ENCODE measurements at regions not wholly inside any gene's neighbourhood (a gene's known extent, or its start where the extent isn't known, plus 50 kb on each side); places are given as distances from the start of the nearest gene placed in this dataset.

GRCh38 chr10:23568996-23569395 is 130.1 kb downstream of the OTUD1 start:
- no peaks in the 10 kb centered on the region for H3K79me2 ChIP-seq (ENCODE audit: low read length)

GRCh38 chr10:23571884-23572283 is 133.0 kb downstream of the OTUD1 start:
- Histone ChIP-seq H3K4me2 (ENCODE audit: low read length) (no peak overlapping the region), H3K9ac (ENCODE audit: low read length) (no peak overlapping the region), H3K4me3 (ENCODE audit: low read length) (no peak overlapping the region), H3K36me3 (ENCODE audit: low read depth, low read length) (no peaks in the 10 kb centered on the region), H3K27ac (ENCODE audit: low read length) (no peak overlapping the region), H3K79me2 (ENCODE audit: low read length) (no peaks in the 10 kb centered on the region), H3K27me3 (ENCODE audit: low read length) (peaks cover 13% of the 10 kb centered on the region), H3K4me1 (ENCODE audit: insufficient read depth, low read length) (no peaks in the 10 kb centered on the region), H4K20me1 (ENCODE audit: low read length) (no peaks in the 10 kb centered on the region), H3K9me2 (replicated peaks; ENCODE audit: low read length) (no peaks in the 10 kb centered on the region), H3K9me3 (ENCODE audit: low read length) (peaks cover 11% of the 10 kb centered on the region; the same call in 1 of the 2 replicates), H3F3A (ENCODE audit: low read length, unreplicated experiment) (no peaks in the 10 kb centered on the region), H2AFZ (ENCODE audit: low read length) (no peak overlapping the region)
- ATAC-seq (no peak), DNase-seq (no peak)
- BruUV-seq (replicated peaks): no TSS peak
- POLR2A ChIA-PET (ENCODE audit: unreplicated experiment): no interaction called here
- TF ChIP-seq CTCF (conservative IDR thresholded peaks at IDR 0.05; ENCODE audit: low read depth, low read length): no peak
- no peak for TF ChIP-seq EZH2 (IDR thresholded peaks at IDR 0.05; ENCODE audit: low read length, unreplicated experiment)
- TF ChIP-seq EZH2phosphoT487 (IDR thresholded peaks at IDR 0.05; ENCODE audit: borderline replicate concordance, low read length): no peak
- intact Hi-C loops (cut with micrococcal nuclease): no loop called here
- CTCF ChIA-PET: no interaction called here

More at GRCh38 chr10:23568996-23569395, 130.1 kb downstream of the OTUD1 start:
- ChIA-PET POLR2A (ENCODE audit: unreplicated experiment) (no interaction called here), CTCF (no interaction called here)
- H3K4me3 ChIP-seq (ENCODE audit: low read length): no peak overlapping the region
- H3K36me3 ChIP-seq (ENCODE audit: low read depth, low read length): no peaks in the 10 kb centered on the region
- H3K4me2 ChIP-seq (ENCODE audit: low read length): no peak overlapping the region
- BruUV-seq (replicated peaks): no TSS peak
- no peak overlapping the region for H3K9ac ChIP-seq (ENCODE audit: low read length)
- ATAC-seq (no peak), DNase-seq (no peak)
- TF ChIP-seq CTCF (conservative IDR thresholded peaks at IDR 0.05; ENCODE audit: low read depth, low read length) (no peak), EZH2phosphoT487 (IDR thresholded peaks at IDR 0.05; ENCODE audit: borderline replicate concordance, low read length) (no peak), EZH2 (IDR thresholded peaks at IDR 0.05; ENCODE audit: low read length, unreplicated experiment) (no peak)
- H4K20me1 ChIP-seq (ENCODE audit: low read length): no peaks in the 10 kb centered on the region
- H2AFZ ChIP-seq (ENCODE audit: low read length): no peak overlapping the region
- peaks cover 11% of the 10 kb centered on the region; the same call in 1 of the 2 replicates for H3K9me3 ChIP-seq (ENCODE audit: low read length)
- H3K4me1 ChIP-seq (ENCODE audit: insufficient read depth, low read length): no peaks in the 10 kb centered on the region
- H3K27me3 ChIP-seq (ENCODE audit: low read length): peaks cover 13% of the 10 kb centered on the region
- intact Hi-C loops (cut with micrococcal nuclease): no loop called here
- H3F3A ChIP-seq (ENCODE audit: low read length, unreplicated experiment): no peaks in the 10 kb centered on the region
- H3K9me2 ChIP-seq (replicated peaks; ENCODE audit: low read length): no peaks in the 10 kb centered on the region
- no peak overlapping the region for H3K27ac ChIP-seq (ENCODE audit: low read length)

- CTCF ChIA-PET: no interaction called here
Measured at GRCh38 chr10:23581906-23582450, 143.1 kb downstream of the OTUD1 start.

More at GRCh38 chr10:23581906-23582450, 143.1 kb downstream of the OTUD1 start:
- Histone ChIP-seq H3K9ac (ENCODE audit: low read length) (no peak overlapping the region), H3K27me3 (ENCODE audit: low read length) (peaks cover 13% of the 10 kb centered on the region; the same call in 1 of the 2 replicates), H3K4me2 (ENCODE audit: low read length) (no peak overlapping the region), H3K4me1 (ENCODE audit: insufficient read depth, low read length) (no peaks in the 10 kb centered on the region), H3K27ac (ENCODE audit: low read length) (no peak overlapping the region), H3K9me2 (replicated peaks; ENCODE audit: low read length) (no peaks in the 10 kb centered on the region), H2AFZ (ENCODE audit: low read length) (no peak overlapping the region), H3K4me3 (ENCODE audit: low read length) (no peak overlapping the region), H3K9me3 (ENCODE audit: low read length) (no peaks in the 10 kb centered on the region), H3K79me2 (ENCODE audit: low read length) (no peaks in the 10 kb centered on the region), H3K36me3 (ENCODE audit: low read depth, low read length) (no peaks in the 10 kb centered on the region), H3F3A (ENCODE audit: low read length, unreplicated experiment) (no peaks in the 10 kb centered on the region), H4K20me1 (ENCODE audit: low read length) (no peaks in the 10 kb centered on the region)
- DNase-seq (no peak), ATAC-seq (no peak)
- intact Hi-C loops (cut with micrococcal nuclease): no loop called here
- TF ChIP-seq EZH2phosphoT487 (IDR thresholded peaks at IDR 0.05; ENCODE audit: borderline replicate concordance, low read length) (no peak), CTCF (conservative IDR thresholded peaks at IDR 0.05; ENCODE audit: low read depth, low read length) (no peak), EZH2 (IDR thresholded peaks at IDR 0.05; ENCODE audit: low read length, unreplicated experiment) (no peak)
- no TSS peak for BruUV-seq (replicated peaks)
- POLR2A ChIA-PET (ENCODE audit: unreplicated experiment): no interaction called here
